ENCODE measurements at regions not wholly inside any gene's neighbourhood (a gene's known extent, or its start where the extent isn't known, plus 50 kb on each side); places are given as distances from the start of the nearest gene placed in this dataset.

DNA sequence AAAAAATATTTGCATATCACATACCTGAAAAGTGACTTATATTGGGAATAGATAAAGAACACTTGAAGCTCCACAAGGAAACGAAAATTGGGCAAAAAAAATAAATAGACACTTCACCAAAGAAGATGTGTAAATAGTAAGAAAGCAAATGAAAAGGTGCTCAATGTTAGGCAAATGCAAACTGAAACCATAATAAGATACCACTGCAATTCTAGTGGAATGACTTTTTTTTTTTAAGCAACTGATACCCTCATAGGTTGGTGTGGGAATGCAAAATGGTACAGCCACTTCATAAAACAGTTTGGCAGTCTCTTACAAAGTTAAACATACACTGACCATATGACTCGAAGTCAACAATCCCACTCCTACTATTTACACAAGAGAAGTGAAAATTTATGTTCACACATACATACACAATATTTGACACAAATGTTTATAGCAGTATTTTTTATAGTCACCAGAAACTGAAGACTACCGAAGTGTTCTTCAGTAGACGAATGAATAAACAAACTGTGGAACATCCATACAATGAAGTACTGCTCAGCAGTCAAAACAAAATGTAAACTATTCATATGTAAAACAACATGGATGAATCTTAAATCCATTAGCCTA is 176.3 kb downstream of the ZMAT3 start:
- no peak for DNase-seq (ENCODE audit: low spot score)
- Mint-ChIP-seq H3K4me1 (ENCODE audit: unreplicated experiment) (no peaks in the 10 kb centered on the region), H3K27me3 (ENCODE audit: unreplicated experiment) (no peaks in the 10 kb centered on the region), H3K36me3 (ENCODE audit: low read depth, unreplicated experiment) (no peaks in the 10 kb centered on the region), H3K9me3 (ENCODE audit: unreplicated experiment) (no peaks in the 10 kb centered on the region), H3K4me3 (ENCODE audit: unreplicated experiment) (no peak overlapping the region), H3K27ac (ENCODE audit: unreplicated experiment) (no peak overlapping the region)
- TF ChIP-seq, protein P1, sequence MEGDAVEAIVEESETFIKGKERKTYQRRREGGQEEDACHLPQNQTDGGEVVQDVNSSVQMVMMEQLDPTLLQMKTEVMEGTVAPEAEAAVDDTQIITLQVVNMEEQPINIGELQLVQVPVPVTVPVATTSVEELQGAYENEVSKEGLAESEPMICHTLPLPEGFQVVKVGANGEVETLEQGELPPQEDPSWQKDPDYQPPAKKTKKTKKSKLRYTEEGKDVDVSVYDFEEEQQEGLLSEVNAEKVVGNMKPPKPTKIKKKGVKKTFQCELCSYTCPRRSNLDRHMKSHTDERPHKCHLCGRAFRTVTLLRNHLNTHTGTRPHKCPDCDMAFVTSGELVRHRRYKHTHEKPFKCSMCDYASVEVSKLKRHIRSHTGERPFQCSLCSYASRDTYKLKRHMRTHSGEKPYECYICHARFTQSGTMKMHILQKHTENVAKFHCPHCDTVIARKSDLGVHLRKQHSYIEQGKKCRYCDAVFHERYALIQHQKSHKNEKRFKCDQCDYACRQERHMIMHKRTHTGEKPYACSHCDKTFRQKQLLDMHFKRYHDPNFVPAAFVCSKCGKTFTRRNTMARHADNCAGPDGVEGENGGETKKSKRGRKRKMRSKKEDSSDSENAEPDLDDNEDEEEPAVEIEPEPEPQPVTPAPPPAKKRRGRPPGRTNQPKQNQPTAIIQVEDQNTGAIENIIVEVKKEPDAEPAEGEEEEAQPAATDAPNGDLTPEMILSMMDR (IDR thresholded peaks at IDR 0.05; ENCODE audit: unreplicated experiment): no peak

All from endothelial cell (in vitro differentiated cells).